ENCODE measurements at regions not wholly inside any gene's neighbourhood (a gene's known extent, or its start where the extent isn't known, plus 50 kb on each side); places are given as distances from the start of the nearest gene placed in this dataset.

GRCh38 chr14:54225457-54226060 lies 171.2 kb upstream of the CDKN3 start:
- H3K4me1 ChIP-seq = peaks cover 0 to 7% (median 3%) of the 10 kb centered on the region in 4 donors
- no peak overlapping the region for H3K27ac ChIP-seq
- H3K4me3 ChIP-seq = no peak overlapping the region
- no peaks in the 10 kb centered on the region for H3K9me3 ChIP-seq
- DNase-seq (no peak), ATAC-seq (no peak)
- H3K27me3 ChIP-seq = no peaks in the 10 kb centered on the region
- no peak for TF ChIP-seq POLR2A (IDR thresholded peaks at IDR 0.05)
- TF ChIP-seq CTCF (IDR thresholded peaks at IDR 0.05) = no peak
- H3K36me3 ChIP-seq = no peaks in the 10 kb centered on the region
- intact Hi-C loops (cut with DNase I) = no loop called here
- WGBS (ENCODE audit: insufficient coverage, low coverage, low lambda C conversion rate, missing lambda C conversion rate) = 46% methylated on average over 7 of the region's 7 CpGs

- DNase-seq = no peak
- no peaks in the 10 kb centered on the region for H3K9me3 ChIP-seq
- TF ChIP-seq CTCF (IDR thresholded peaks at IDR 0.05) (no peak), POLR2A (IDR thresholded peaks at IDR 0.05) (no peak)
- 72% methylated on average over 2 of the region's 2 CpGs for whole genome bisulfite sequencing (ENCODE audit: insufficient coverage, low coverage, low lambda C conversion rate, missing lambda C conversion rate)
- H3K4me1 ChIP-seq = peaks cover 0 to 7% (median 3%) of the 10 kb centered on the region in 4 donors
- ATAC-seq = no peak
- H3K4me3 ChIP-seq = no peak overlapping the region
- no peak overlapping the region for H3K27ac ChIP-seq
- no peaks in the 10 kb centered on the region for H3K36me3 ChIP-seq
- intact Hi-C loops (cut with DNase I) = no loop called here
- H3K27me3 ChIP-seq = no peaks in the 10 kb centered on the region
These were observed 170.7 kb upstream of the CDKN3 start for GRCh38 chr14:54226103-54226502.

GRCh38 chr14:54226558-54226957 lies 170.2 kb upstream of the CDKN3 start:
- TF ChIP-seq CTCF (IDR thresholded peaks at IDR 0.05) (no peak), POLR2A (IDR thresholded peaks at IDR 0.05) (no peak)
- Histone ChIP-seq H3K27me3 (no peaks in the 10 kb centered on the region), H3K4me3 (no peak overlapping the region), H3K9me3 (no peaks in the 10 kb centered on the region), H3K36me3 (no peaks in the 10 kb centered on the region), H3K27ac (no peak overlapping the region), H3K4me1 (peaks cover 0 to 7% (median 3%) of the 10 kb centered on the region in 4 donors)
- DNase-seq (no peak), ATAC-seq (no peak)
- intact Hi-C loops (cut with DNase I) = no loop called here
- 79% methylated on average over 2 of the region's 2 CpGs for WGBS (ENCODE audit: insufficient coverage, low coverage, low lambda C conversion rate, missing lambda C conversion rate)

GRCh38 chr14:54229136-54229535 lies 167.7 kb upstream of the CDKN3 start:
- intact Hi-C loops (cut with DNase I) = no loop called here
- Histone ChIP-seq H3K4me3 (no peak overlapping the region), H3K27ac (no peak overlapping the region), H3K27me3 (no peaks in the 10 kb centered on the region), H3K4me1 (peaks cover 0 to 7% (median 3%) of the 10 kb centered on the region in 4 donors), H3K9me3 (no peaks in the 10 kb centered on the region), H3K36me3 (no peaks in the 10 kb centered on the region)
- DNase-seq = no peak
- ATAC-seq = peak; percentile 30 to 58 (median 50)
- WGBS (ENCODE audit: insufficient coverage, low coverage, low lambda C conversion rate, missing lambda C conversion rate) = 21% methylated on average over 1 of the region's 1 CpG
- TF ChIP-seq POLR2A (IDR thresholded peaks at IDR 0.05) = no peak
- TF ChIP-seq CTCF (IDR thresholded peaks at IDR 0.05) = no peak

All from right lobe of liver (tissue), 6 donors.